Sciatic nerve (tissue), 2 donors: ENCODE measurements at regions not wholly inside any gene's neighbourhood (a gene's known extent, or its start where the extent isn't known, plus 50 kb on each side); places are given as distances from the start of the nearest gene placed in this dataset.
"Not testable (repeated sequence)": the region's sequence is repeated elsewhere in the genome, so short reads cannot be mapped to it uniquely, and the experiment has no call there.

Experiments
- ATAC-seq: fragments of 200-7000 bp; cut with Tn5 transposase; one replicate; pipeline ENCODE4 v1.9.1; 2020; ENCODE audit warnings: mild to moderate bottlenecking, moderate library complexity
- DNase-seq: peaks from one replicate; pipeline ENCODE4 v3.0.0-alpha.2; 2020; ENCODE audit warnings: low spot score
- intact Hi-C: fragments of 100-400 bp; cut with DNase I; formaldehyde crosslinking; loops from one replicate; pipeline ENCODE4 v1.14.2; 2022
- donor health status: DM: no; HTN: no; CAD: no.
- donor health status: DM: no; HTN: no; CAD: no.

- ATAC-seq, intact Hi-C loops, DNase-seq: not testable (repeated sequence)
These were observed 51.1 kb upstream of the CLVS2 start for GRCh38 chr6:122944936-122945335.
